Upper lobe of left lung (tissue), 4 donors: ENCODE measurements at regions not wholly inside any gene's neighbourhood (a gene's known extent, or its start where the extent isn't known, plus 50 kb on each side); places are given as distances from the start of the nearest gene placed in this dataset.

ENCODE experiments used
- CTCF ChIP-seq, 6 experiments: fragments of 450-650 bp in 4 of 6; fragments of 200-600 bp in 2 of 6; sonication (generic) in 2 of 6; IDR thresholded peaks; one replicate each; pipeline ENCODE4 v1.5.1; 2016 to 2019; ENCODE audit warnings: antibody characterized with exemption in 6 of 6
- POLR2A ChIP-seq, 4 donors: fragments of 450-650 bp; IDR thresholded peaks; one replicate each; pipeline ENCODE4 v1.5.1; 2016 to 2017; ENCODE audit warnings: antibody characterized with exemption in 4 of 4, mild to moderate bottlenecking in 2 of 4
- POLR2AphosphoS5 ChIP-seq, 2 donors: sonication (generic); formaldehyde crosslinking; IDR thresholded peaks; one replicate each; pipeline ENCODE4 v1.5.1; 2017; ENCODE audit warnings: antibody characterized with exemption in 2 of 2

GRCh38 chr17:13118311-13118710, 100.5 kb upstream of the ELAC2 start:
- TF ChIP-seq POLR2A (IDR thresholded peaks at IDR 0.05) (no peak), CTCF (IDR thresholded peaks at IDR 0.05) (no peak), POLR2AphosphoS5 (IDR thresholded peaks at IDR 0.05) (no peak)
